ENCODE measurements at regions not wholly inside any gene's neighbourhood (a gene's known extent, or its start where the extent isn't known, plus 50 kb on each side); places are given as distances from the start of the nearest gene placed in this dataset.

GRCh38 chr18:60873708-60874107, 459.5 kb upstream of the CDH20 start:
- TF ChIP-seq CTCF (IDR thresholded peaks at IDR 0.05) = no peak
- TF ChIP-seq REST (IDR thresholded peaks at IDR 0.05; ENCODE audit: insufficient read depth in 1 of 2, low read depth in 2 of 2, low read length in 1 of 2) = no peak
- no peak for TF ChIP-seq SIN3A (IDR thresholded peaks at IDR 0.05; ENCODE audit: borderline replicate concordance, insufficient read depth, low read depth, low read length)
